A549 (cell line): ENCODE measurements at regions not wholly inside any gene's neighbourhood (a gene's known extent, or its start where the extent isn't known, plus 50 kb on each side); places are given as distances from the start of the nearest gene placed in this dataset.

Experiments
- ATAC-seq, 2 experiments: fragments of 200-7000 bp in 1 of 2; fragments of >200 bp in 1 of 2; cut with Nextera tagmentation in 1 of 2; cut with Tn5 transposase in 1 of 2; 3 replicates each; pipeline versions ENCODE4 v1.8.0 to v1.9.1; 2018 to 2020; ENCODE audit warnings: mild to moderate bottlenecking in 1 of 2, moderate library complexity in 1 of 2
- CTCF ChIA-PET: fragments of 300-600 bp; sonication (Branson Sonifier 250); formaldehyde crosslinking; extraction: SDS; loops from one replicate; lab custom pipeline; 2021; ENCODE audit warnings: antibody characterized with exemption, inconsistent platforms; lab: Yijun Ruan, JAX
- POLR2A ChIA-PET: fragments of 350-600 bp; formaldehyde crosslinking; extraction: SDS; loops from one replicate; lab custom pipeline; 2021; ENCODE audit warnings: antibody characterized with exemption, inconsistent platforms; lab: Yijun Ruan, JAX
- DNase-seq, 2 experiments: peaks; one replicate each; pipeline versions ENCODE4 v3.0.0 to v3.0.0-alpha.2; 2011 to 2016; ENCODE audit warnings: low read depth in 1 of 2, low spot score in 1 of 2
- FAIRE-seq: peaks from 2 replicates; lab custom pipeline; 2011; peaks lifted over from hg19 to GRCh38; lab: Jason Lieb, UNC
- H3K27ac ChIP-seq, 2 experiments: fragments of >200 bp; sonication (Bioruptor Twin); formaldehyde crosslinking; 3 replicates each; pipeline ENCODE4 v1.5.1; 2016 to 2017
- H3K4me1 ChIP-seq: fragments of >200 bp; sonication (Bioruptor Twin); formaldehyde crosslinking; 3 replicates; pipeline ENCODE4 v1.6.1; 2016
- H3K4me2 ChIP-seq: fragments of >200 bp; sonication (Bioruptor Twin); formaldehyde crosslinking; 3 replicates; pipeline ENCODE4 v1.6.1; 2016
- H3K4me3 ChIP-seq: fragments of >200 bp; sonication (Bioruptor Twin); formaldehyde crosslinking; 3 replicates; pipeline ENCODE4 v1.5.1; 2016
- H3K9me3 ChIP-seq: fragments of >200 bp; sonication (Bioruptor Twin); formaldehyde crosslinking; 3 replicates; pipeline ENCODE4 v1.6.1; 2016
- CBX2 ChIP-seq: fragments of 200-600 bp; sonication (generic); IDR thresholded peaks from 2 replicates; pipeline ENCODE4 v1.6.1; 2016; ENCODE audit warnings: low read depth, mild to moderate bottlenecking, borderline replicate concordance
- EHMT2 ChIP-seq: fragments of 200-600 bp; sonication (generic); IDR thresholded peaks from 2 replicates; pipeline ENCODE4 v1.6.1; 2016; ENCODE audit warnings: antibody characterized with exemption, low read depth, mild to moderate bottlenecking, moderate library complexity
- EP300 ChIP-seq, 2 experiments: fragments of >200 bp; sonication (Bioruptor Twin); formaldehyde crosslinking; IDR thresholded peaks; 2 replicates in 1 of 2; 3 replicates in 1 of 2; pipeline ENCODE4 v1.6.1; 2016 to 2017
- FOSL2 ChIP-seq, 2 experiments: fragments of 450-650 bp in 1 of 2; fragments of >200 bp in 1 of 2; sonication (Bioruptor Twin) in 1 of 2; formaldehyde crosslinking; IDR thresholded peaks; 2 replicates each; pipeline versions ENCODE4 v1.5.0 to v1.6.1; 2016 to 2020; ENCODE audit warnings: mild to moderate bottlenecking in 1 of 2, moderate library complexity in 1 of 2
- GATA3 ChIP-seq: IDR thresholded peaks from 2 replicates; pipeline ENCODE4 v1.6.1; 2012; ENCODE audit warnings: borderline replicate concordance
- HOXA7 ChIP-seq: fragments of 250-450 bp; sonication (Bioruptor Pico); IDR thresholded peaks from 2 replicates; pipeline ENCODE4 v1.5.0; 2020; ENCODE audit warnings: mild to moderate bottlenecking, moderate library complexity
- MAFK ChIP-seq: fragments of 450-650 bp; IDR thresholded peaks from 2 replicates; pipeline ENCODE4 v1.6.1; 2014; ENCODE audit not compliant: partially characterized antibody
- MAZ ChIP-seq: fragments of 150-350 bp; IDR thresholded peaks from 2 replicates; pipeline ENCODE4 v1.6.1; 2014; ENCODE audit warnings: antibody characterized with exemption, low read depth, low read length, borderline replicate concordance
- NPAS2 ChIP-seq: fragments of 250-450 bp; sonication (Bioruptor Pico); IDR thresholded peaks from 2 replicates; pipeline ENCODE4 v1.8.0; 2022; ENCODE audit warnings: mild to moderate bottlenecking, moderate library complexity, borderline replicate concordance
- PHF8 ChIP-seq: fragments of 200-600 bp; sonication (generic); IDR thresholded peaks from 2 replicates; pipeline ENCODE4 v1.6.1; 2016; ENCODE audit warnings: low read depth, mild to moderate bottlenecking, antibody characterized with exemption, moderate library complexity, borderline replicate concordance
- RARB ChIP-seq: fragments of 250-450 bp; sonication (Bioruptor Pico); IDR thresholded peaks from 2 replicates; pipeline ENCODE4 v1.8.0; 2021; ENCODE audit warnings: mild to moderate bottlenecking, moderate library complexity
- RFX5 ChIP-seq: fragments of 450-650 bp; IDR thresholded peaks from 2 replicates; pipeline ENCODE4 v1.7.1; 2014; ENCODE audit warnings: antibody characterized with exemption, mild to moderate bottlenecking, moderate library complexity
- RNF2 ChIP-seq: fragments of 200-600 bp; sonication (generic); IDR thresholded peaks from 2 replicates; pipeline ENCODE4 v1.6.1; 2016; ENCODE audit warnings: low read depth, mild to moderate bottlenecking, antibody characterized with exemption, moderate library complexity, borderline replicate concordance
- SREBF2 ChIP-seq: fragments of 450-650 bp; IDR thresholded peaks from 2 replicates; pipeline ENCODE4 v1.6.1; 2014; ENCODE audit warnings: mild to moderate bottlenecking, moderate library complexity
- ZC3H11A ChIP-seq: fragments of 450-650 bp; IDR thresholded peaks from 2 replicates; pipeline ENCODE4 v1.6.1; 2014; ENCODE audit warnings: antibody characterized with exemption, mild to moderate bottlenecking
- ZFP36 ChIP-seq: fragments of 450-650 bp; IDR thresholded peaks from 2 replicates; pipeline ENCODE4 v1.6.1; 2014; ENCODE audit warnings: borderline replicate concordance; ENCODE audit not compliant: partially characterized antibody
- ZNF302 ChIP-seq: fragments of 250-450 bp; sonication (Bioruptor Pico); IDR thresholded peaks from 2 replicates; pipeline ENCODE4 v1.9.0; 2021; ENCODE audit warnings: inconsistent platforms, mild to moderate bottlenecking, moderate library complexity
- WGBS: methylation state at CpG from one replicate; pipeline ENCODE4 v1.1.6; 2017; ENCODE audit errors: missing lambda C conversion rate; 5-methylcytosine and 5-hydroxymethylcytosine counted together
- TF ChIP-seq, protein P1 (sequence below): fragments of >200 bp; sonication (Bioruptor Twin); formaldehyde crosslinking; IDR thresholded peaks from 3 replicates; pipeline ENCODE4 v1.5.1; 2016
- TF ChIP-seq, protein P2 (sequence below): fragments of >200 bp; sonication (Bioruptor Twin); formaldehyde crosslinking; IDR thresholded peaks from 3 replicates; pipeline ENCODE4 v1.6.1; 2016
- TF ChIP-seq, protein P3 (sequence below): fragments of 450-650 bp; IDR thresholded peaks from 2 replicates; pipeline ENCODE4 v1.6.1; 2014; ENCODE audit warnings: antibody characterized with exemption

DNA sequence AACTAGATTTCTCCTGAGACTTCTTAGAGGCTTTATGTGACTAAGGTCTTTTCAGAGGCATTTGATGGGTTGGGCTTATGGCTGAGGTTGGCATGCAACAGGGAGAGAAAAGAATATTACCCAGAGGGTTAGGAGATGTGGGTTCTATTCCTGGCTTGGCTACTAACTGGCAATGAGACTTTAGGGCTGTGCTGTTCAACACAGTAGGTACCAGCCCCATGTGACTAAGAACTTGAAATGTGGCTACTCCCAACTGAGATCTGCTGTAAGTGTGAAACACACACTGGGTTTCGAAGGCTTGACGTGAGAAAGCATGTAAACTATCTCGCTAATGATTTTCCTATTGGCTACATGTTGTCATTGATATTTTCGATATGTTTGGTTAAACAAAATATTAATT is 324.9 kb upstream of the SLC14A2 start (continued):
- TF ChIP-seq, protein P1, sequence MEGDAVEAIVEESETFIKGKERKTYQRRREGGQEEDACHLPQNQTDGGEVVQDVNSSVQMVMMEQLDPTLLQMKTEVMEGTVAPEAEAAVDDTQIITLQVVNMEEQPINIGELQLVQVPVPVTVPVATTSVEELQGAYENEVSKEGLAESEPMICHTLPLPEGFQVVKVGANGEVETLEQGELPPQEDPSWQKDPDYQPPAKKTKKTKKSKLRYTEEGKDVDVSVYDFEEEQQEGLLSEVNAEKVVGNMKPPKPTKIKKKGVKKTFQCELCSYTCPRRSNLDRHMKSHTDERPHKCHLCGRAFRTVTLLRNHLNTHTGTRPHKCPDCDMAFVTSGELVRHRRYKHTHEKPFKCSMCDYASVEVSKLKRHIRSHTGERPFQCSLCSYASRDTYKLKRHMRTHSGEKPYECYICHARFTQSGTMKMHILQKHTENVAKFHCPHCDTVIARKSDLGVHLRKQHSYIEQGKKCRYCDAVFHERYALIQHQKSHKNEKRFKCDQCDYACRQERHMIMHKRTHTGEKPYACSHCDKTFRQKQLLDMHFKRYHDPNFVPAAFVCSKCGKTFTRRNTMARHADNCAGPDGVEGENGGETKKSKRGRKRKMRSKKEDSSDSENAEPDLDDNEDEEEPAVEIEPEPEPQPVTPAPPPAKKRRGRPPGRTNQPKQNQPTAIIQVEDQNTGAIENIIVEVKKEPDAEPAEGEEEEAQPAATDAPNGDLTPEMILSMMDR, result no peak

DNA sequence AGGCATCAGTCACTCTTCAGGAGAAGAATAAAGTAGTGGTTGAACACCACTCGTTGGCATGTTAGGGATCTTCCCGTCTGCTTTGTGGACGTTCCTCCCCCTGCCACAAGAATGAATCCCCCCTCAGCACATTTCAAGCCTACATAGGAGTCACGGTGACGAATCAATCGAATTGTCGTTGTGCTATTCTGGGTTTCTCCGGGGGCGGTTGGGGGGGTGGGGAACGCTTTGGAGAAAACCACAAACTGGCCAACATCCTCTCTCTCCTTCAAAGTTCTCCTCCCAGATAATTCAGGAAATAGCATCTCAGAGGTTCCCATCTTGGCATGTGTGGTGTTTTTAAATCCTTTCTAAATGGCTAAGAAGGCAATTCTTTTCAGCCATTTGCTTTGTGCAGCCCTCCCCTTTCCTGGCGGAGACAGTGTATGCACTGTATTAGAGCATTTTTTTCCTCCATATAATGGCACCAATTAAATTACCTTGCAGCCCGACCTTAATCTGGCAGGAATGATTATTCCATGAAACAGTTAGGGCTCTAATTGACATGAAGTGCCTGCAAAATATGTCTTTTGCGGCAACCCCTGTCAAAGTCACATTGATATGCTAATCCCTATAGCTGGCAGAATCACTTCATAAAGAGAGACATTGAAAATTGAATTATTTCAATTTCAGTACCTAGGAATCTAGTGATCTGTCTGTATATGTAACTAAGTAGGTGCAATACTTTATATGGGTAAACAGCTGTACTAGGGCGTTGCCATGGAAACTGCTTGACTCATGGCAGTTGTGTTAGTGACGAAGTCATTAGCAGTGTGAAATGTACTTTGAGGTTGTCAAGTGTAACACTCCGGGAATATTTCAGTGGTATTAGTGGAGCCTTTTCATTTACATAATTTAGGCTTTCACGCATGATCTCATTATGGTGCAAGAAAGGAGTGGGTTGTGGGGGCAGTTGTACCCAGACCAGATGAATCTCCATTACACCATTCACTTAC is 323.4 kb upstream of the SLC14A2 start:
- TF ChIP-seq SREBF2 (no peak), MAZ (no peak), ZFP36 (no peak), NPAS2 (no peak), RARB (CRISPR knock-in tag) (no peak), MAFK (no peak), FOSL2 (IDR thresholded peaks at IDR 0.05) (no peak), FOSL2 (CRISPR knock-in tag; IDR thresholded peaks at IDR 0.05) (no peak), PHF8 (no peak), RNF2 (no peak), RFX5 (no peak), CBX2 (no peak), EP300 (IDR thresholded peaks at IDR 0.05) (no peak), HOXA7 (CRISPR knock-in tag) (no peak), GATA3 (no peak), ZNF302 (CRISPR knock-in tag) (no peak), EHMT2 (no peak), ZC3H11A (no peak)
- TF ChIP-seq, protein P1, result no peak
- TF ChIP-seq, protein P2, sequence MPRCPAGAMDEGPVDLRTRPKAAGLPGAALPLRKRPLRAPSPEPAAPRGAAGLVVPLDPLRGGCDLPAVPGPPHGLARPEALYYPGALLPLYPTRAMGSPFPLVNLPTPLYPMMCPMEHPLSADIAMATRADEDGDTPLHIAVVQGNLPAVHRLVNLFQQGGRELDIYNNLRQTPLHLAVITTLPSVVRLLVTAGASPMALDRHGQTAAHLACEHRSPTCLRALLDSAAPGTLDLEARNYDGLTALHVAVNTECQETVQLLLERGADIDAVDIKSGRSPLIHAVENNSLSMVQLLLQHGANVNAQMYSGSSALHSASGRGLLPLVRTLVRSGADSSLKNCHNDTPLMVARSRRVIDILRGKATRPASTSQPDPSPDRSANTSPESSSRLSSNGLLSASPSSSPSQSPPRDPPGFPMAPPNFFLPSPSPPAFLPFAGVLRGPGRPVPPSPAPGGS, result no peak
- TF ChIP-seq, protein P3, sequence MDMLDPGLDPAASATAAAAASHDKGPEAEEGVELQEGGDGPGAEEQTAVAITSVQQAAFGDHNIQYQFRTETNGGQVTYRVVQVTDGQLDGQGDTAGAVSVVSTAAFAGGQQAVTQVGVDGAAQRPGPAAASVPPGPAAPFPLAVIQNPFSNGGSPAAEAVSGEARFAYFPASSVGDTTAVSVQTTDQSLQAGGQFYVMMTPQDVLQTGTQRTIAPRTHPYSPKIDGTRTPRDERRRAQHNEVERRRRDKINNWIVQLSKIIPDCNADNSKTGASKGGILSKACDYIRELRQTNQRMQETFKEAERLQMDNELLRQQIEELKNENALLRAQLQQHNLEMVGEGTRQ, result no peak
- WGBS, result 40% methylated on average over 17 of the region's 17 CpGs
- no peak for DNase-seq
- Histone ChIP-seq H3K4me1 (no peaks in the 10 kb centered on the region), H3K4me3 (no peak overlapping the region), H3K9me3 (no peaks in the 10 kb centered on the region), H3K4me2 (no peak overlapping the region), H3K27ac (no peak overlapping the region)
- POLR2A ChIA-PET, result no interaction called here
- no peak for FAIRE-seq
- CTCF ChIA-PET, result no interaction called here
- no peak for ATAC-seq
